ENCODE measurements at regions not wholly inside any gene's neighbourhood (a gene's known extent, or its start where the extent isn't known, plus 50 kb on each side); places are given as distances from the start of the nearest gene placed in this dataset.

DNA sequence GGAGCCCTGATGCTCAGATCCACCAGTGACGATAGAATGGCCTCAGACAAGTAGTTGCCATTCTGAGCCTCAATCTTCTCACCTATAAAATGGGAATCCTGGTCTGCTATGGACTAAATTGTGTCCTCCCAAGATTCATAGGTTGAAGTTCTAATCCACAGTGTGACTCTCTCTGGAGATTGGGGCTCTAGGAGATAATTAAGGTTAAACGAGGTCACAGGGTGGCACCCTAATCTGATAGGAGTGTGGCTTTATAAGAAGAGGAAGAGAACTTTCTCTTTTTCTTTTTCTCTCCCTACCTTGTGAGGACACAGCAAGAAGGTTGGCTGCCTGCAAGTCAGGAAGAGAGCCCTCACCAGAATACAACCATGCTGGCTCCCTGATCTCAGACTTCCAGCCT, 214.1 kb downstream of the KATNAL1 start:
- TF ChIP-seq, protein P1, sequence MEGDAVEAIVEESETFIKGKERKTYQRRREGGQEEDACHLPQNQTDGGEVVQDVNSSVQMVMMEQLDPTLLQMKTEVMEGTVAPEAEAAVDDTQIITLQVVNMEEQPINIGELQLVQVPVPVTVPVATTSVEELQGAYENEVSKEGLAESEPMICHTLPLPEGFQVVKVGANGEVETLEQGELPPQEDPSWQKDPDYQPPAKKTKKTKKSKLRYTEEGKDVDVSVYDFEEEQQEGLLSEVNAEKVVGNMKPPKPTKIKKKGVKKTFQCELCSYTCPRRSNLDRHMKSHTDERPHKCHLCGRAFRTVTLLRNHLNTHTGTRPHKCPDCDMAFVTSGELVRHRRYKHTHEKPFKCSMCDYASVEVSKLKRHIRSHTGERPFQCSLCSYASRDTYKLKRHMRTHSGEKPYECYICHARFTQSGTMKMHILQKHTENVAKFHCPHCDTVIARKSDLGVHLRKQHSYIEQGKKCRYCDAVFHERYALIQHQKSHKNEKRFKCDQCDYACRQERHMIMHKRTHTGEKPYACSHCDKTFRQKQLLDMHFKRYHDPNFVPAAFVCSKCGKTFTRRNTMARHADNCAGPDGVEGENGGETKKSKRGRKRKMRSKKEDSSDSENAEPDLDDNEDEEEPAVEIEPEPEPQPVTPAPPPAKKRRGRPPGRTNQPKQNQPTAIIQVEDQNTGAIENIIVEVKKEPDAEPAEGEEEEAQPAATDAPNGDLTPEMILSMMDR (IDR thresholded peaks at IDR 0.05): no peak
- no peak for TF ChIP-seq POLR2A (IDR thresholded peaks at IDR 0.05)
